GM10266 (cell line): ENCODE measurements at regions not wholly inside any gene's neighbourhood (a gene's known extent, or its start where the extent isn't known, plus 50 kb on each side); places are given as distances from the start of the nearest gene placed in this dataset.
"Not testable (repeated sequence)": the region's sequence is repeated elsewhere in the genome, so short reads cannot be mapped to it uniquely, and the experiment has no call there.

Source experiments
- DNase-seq: peaks from one replicate; pipeline ENCODE4 v3.0.0; 2012; ENCODE audit errors: extremely low spot score
- CTCF ChIP-seq: IDR thresholded peaks from 2 replicates; pipeline ENCODE4 v1.5.1; 2012; ENCODE audit warnings: mild to moderate bottlenecking, low read depth; ENCODE audit not compliant: control insufficient read depth, insufficient read depth; ENCODE audit errors: missing control alignments

DNA sequence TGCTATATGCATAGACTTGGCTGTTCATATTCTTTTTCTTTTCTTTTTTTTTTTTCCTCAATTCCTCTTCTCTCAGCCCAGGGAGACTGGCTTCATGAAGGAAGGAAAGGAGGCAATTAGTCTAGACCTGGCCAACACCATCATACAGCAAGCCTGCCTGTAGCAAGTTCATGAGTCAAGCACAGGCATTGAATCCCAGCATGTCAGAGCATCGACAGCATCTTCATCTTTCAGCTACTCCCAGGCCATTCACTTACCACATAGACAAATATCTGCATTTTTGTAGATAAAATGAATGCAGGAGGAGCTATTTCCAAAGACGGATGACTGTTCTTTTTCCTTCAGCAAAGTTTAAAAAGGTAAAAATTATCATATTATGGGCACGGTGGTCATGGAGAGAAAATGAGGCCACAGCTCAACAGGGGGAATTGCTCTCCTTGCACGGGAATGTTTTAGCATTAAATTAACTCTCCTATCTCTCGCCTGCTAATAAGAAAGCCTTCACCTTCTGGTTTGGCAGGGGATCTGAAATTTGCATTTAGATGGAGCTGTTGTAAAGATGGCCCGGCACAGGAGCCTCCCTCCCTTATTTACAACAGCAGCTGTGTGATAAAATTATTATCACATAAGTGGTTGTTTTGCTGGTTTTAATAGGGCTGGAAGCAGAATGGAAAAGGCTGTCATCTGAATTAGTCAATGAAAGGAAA is 626.5 kb upstream of the AUTS2 start:
- DNase-seq = no peak

GRCh38 chr7:68977385-68978055 is 620.8 kb upstream of the AUTS2 start:
- no peak for DNase-seq
- TF ChIP-seq CTCF = no peak

More for the DNA sequence above, 626.5 kb upstream of the AUTS2 start:
- TF ChIP-seq CTCF = no peak

DNA sequence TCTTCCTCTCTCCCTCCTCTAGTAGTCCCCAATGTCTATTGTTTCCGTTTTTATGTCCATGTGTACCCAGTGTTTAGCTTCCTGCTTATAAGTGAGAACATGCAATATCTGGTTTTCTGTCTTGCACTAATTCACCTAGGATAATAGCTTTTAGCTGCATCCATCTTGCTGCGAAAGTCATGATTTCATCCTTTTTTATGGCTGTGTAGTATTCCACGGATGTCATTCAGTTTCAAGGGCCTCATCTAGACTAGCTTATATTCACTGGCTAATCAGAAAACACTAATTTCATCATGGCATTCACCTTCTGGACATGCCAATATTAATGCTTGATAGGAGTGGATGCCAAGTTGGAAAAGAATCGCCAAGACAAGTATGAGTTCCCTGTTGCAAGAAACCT is 619.6 kb upstream of the AUTS2 start:
- no peak for TF ChIP-seq CTCF
- DNase-seq = no peak

DNA sequence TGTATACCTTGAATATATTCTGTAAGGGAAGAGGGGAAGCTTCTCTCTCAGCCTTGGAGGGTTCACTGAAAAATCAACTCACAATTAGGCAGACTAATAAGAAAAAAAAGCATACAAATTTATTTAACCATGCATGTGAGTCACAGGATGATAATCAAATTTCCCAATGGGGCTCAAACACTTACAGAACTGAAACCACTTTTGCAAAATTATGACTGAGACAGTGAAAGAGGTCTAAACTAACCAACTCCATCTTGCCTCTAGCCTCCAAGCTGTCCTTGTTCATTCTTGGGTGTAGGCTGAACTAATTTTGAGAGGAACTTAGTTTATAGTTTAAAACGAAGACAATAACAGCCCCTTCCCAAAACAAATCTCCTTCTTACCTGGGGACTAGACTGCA is 618.3 kb upstream of the AUTS2 start:
- DNase-seq = no peak
- TF ChIP-seq CTCF = no peak

DNA sequence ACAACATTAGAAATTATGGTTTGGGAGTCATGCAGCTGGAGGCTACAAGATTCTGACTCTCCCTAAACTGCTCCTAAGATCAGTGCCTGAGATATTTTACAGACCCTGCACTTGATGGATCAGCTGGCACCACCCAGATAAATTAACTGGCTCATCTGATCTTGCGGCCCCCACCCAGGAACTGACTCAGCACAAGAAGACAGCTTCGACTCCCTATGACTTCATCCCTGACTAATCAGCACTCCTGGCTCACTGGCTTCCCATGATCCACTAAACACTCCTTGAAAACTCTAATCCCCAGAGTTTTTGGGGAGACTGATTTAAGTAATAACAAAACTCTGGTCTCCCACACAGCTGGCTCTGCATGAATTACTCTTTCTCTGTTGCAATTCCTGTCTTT is 617.8 kb upstream of the AUTS2 start:
- DNase-seq = not testable (repeated sequence)

DNA sequence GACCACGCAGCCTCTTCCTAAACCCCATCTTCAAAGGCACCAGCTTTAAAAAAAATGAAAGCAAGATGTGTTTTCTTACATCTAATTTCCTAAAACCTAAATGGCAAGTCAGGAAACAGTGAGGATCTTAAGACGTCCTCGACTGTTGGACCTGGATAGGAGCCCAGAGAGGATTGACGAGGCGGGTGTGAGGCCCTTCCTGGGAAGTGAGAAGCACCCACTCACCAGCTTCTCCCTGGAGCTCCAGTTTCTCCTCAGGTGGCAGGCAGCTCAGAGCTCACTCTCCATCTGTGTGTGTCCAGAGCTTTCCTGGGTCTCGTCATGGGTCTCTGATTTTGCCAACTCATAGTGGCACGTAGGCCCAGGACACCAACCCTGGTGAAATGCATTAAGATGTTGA is 614.0 kb upstream of the AUTS2 start:
- no peak for TF ChIP-seq CTCF
- DNase-seq = no peak

DNA sequence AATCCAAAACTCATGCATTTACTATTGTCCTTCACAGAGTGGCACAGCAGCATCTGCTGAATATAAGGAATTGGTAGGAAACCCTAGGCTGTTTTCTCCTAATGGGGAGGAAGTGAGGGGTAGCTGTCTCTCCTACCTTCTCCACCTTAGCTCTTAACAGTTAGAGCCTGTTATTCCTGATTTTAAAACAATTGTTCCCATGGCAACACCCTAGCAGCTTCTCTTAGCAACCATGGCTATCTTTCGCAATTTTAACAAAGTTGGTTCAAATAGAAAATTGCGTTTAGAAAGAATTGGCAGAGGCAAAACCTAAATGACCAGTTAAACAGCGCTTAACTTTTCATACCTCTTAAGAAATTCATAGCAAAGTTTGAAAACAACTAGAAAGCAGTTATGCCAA is 603.4 kb upstream of the AUTS2 start:
- TF ChIP-seq CTCF = no peak

More for the DNA sequence above, 603.4 kb upstream of the AUTS2 start:
- no peak for DNase-seq
